ENCODE measurements at regions not wholly inside any gene's neighbourhood (a gene's known extent, or its start where the extent isn't known, plus 50 kb on each side); places are given as distances from the start of the nearest gene placed in this dataset.
A peak's percentile ranks its signal among the peaks of the same experiment; 100 is the strongest.

DNA sequence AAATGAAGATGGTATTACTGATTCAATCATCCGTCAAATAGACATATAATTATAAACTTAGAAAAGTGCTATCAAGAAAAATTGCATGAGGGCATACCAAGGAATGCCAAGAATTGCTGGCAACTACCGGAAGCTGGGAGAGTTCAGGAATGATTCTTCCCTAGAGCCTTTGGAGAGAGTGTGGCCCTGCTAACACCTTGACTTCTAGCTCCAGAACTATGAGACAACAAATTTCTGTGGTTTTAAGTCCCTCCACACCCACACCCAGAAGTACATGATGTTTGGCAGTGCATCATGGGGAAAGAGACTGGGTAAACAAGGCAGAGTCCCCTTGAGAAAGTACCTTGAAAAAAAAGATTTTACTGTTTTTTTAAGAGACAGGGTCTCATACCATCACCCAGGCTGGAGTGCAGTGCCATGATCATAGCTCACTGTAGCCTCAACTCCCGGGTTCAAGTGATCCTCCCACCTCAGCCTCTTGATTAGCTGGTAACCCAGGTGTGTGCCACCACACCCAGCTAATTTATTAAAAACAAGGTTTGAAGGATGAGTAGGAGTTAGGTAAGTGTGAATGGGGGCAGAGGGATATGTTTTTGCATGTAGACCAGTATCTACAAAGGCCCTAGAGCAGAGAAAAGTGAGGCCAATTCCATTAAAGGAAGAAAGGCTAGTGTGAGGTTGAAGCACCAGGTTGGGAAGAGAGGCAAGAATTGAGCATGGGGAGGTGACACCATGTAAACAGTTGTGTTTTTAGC, 53.1 kb downstream of the GSX2 start:
- Histone ChIP-seq H3K4me1 (ENCODE audit: control insufficient read depth in 2 of 2, insufficient read depth in 1 of 2, low read depth in 1 of 2, low read length in 2 of 2) (no peaks in the 10 kb centered on the region), H3K36me3 (replicated peaks in 1 of 2; ENCODE audit: control insufficient read depth in 2 of 2, insufficient read depth in 2 of 2, low read length in 2 of 2) (no peaks in the 10 kb centered on the region), H3K4me2 (ENCODE audit: insufficient read depth, low read length, poor library complexity, severe bottlenecking) (no peak overlapping the region), H3K23ac (ENCODE audit: low read depth, low read length, poor library complexity) (no peak overlapping the region), H3K9ac (ENCODE audit: low read depth, low read length, poor library complexity) (no peak overlapping the region), H2BK5ac (ENCODE audit: low read length) (no peak overlapping the region), H3K18ac (ENCODE audit: low read length) (no peak overlapping the region), H4K8ac (ENCODE audit: low read depth, low read length) (no peak overlapping the region), H3K27ac (replicated peaks; ENCODE audit: low read length) (no peak overlapping the region), H3K27me3 (ENCODE audit: control insufficient read depth in 3 of 3, insufficient read depth in 3 of 3, low read depth in 1 of 3, low read length in 3 of 3) (peaks cover 0 to 2% (median 0%) of the 10 kb centered on the region in 3 experiments), H2AFZ (ENCODE audit: low read length) (no peak overlapping the region), H4K91ac (ENCODE audit: low read depth, low read length, poor library complexity) (no peak overlapping the region), H3K79me1 (ENCODE audit: low read depth, low read length) (no peaks in the 10 kb centered on the region), H2BK120ac (ENCODE audit: low read depth, low read length) (no peak overlapping the region), H3K4ac (ENCODE audit: low read length) (no peak overlapping the region), H2BK12ac (ENCODE audit: low read length) (no peak overlapping the region), H3K9me3 (replicated peaks in 1 of 2; ENCODE audit: control insufficient read depth in 2 of 2, insufficient read depth in 1 of 2, low read depth in 1 of 2, low read length in 2 of 2) (peaks cover 0 to 2% of the 10 kb centered on the region in 2 donors), H2BK15ac (ENCODE audit: low read length) (no peak overlapping the region), H3K14ac (ENCODE audit: low read length) (no peak overlapping the region), H2AK5ac (ENCODE audit: low read depth, low read length) (no peak overlapping the region), H3K4me3 (ENCODE audit: low read length in 2 of 2) (no peak overlapping the region)
- WGBS, 2 donors (ENCODE audit: extremely low coverage in 2 of 2, insufficient read length in 2 of 2, insufficient replicate concordance in 1 of 2): no CpG with 5 or more reads among the region's 3 CpGs
- DNase-seq (ENCODE audit: low spot score): no peak

DNA sequence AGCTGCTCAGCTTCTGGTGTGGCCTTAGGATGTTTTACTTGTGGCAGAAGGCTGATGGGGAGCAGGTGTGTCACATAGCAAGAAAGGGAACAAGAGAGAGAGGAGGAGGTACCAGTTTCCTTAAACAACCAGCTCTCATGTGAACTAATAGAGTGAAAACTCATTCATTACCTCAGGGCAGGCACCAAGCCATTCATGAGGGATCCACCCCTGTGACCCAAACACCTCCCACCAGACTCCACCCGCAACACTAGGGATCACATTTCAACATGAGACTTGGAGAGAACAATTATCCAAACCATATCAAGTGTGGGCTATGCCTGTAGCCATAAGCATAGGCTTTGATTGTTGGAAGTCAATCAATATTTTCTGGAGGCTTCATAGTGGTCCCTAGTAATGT, 56.0 kb downstream of the GSX2 start:
- H3K4me1 ChIP-seq (ENCODE audit: control insufficient read depth in 2 of 2, insufficient read depth in 1 of 2, low read depth in 1 of 2, low read length in 2 of 2): no peaks in the 10 kb centered on the region
- H3K27ac ChIP-seq (replicated peaks; ENCODE audit: low read length): no peak overlapping the region
- H2AFZ ChIP-seq (ENCODE audit: low read length): no peak overlapping the region
- no peak overlapping the region for H2BK5ac ChIP-seq (ENCODE audit: low read length)
- no peak overlapping the region for H3K14ac ChIP-seq (ENCODE audit: low read length)
- peak overlapping the region; percentile 1 for H2BK12ac ChIP-seq (ENCODE audit: low read length)
- DNase-seq (ENCODE audit: low spot score): no peak
- H3K36me3 ChIP-seq (replicated peaks in 1 of 2; ENCODE audit: control insufficient read depth in 2 of 2, insufficient read depth in 2 of 2, low read length in 2 of 2): no peaks in the 10 kb centered on the region
- WGBS, 2 donors (ENCODE audit: extremely low coverage in 2 of 2, insufficient read length in 2 of 2, insufficient replicate concordance in 1 of 2): no CpG with 5 or more reads among the region's 1 CpG
- no peak overlapping the region for H4K91ac ChIP-seq (ENCODE audit: low read depth, low read length, poor library complexity)
- peaks cover 0 to 2% of the 10 kb centered on the region in 2 donors for H3K9me3 ChIP-seq (replicated peaks in 1 of 2; ENCODE audit: control insufficient read depth in 2 of 2, insufficient read depth in 1 of 2, low read depth in 1 of 2, low read length in 2 of 2)
- no peak overlapping the region for H2AK5ac ChIP-seq (ENCODE audit: low read depth, low read length)
- H3K23ac ChIP-seq (ENCODE audit: low read depth, low read length, poor library complexity): no peak overlapping the region
- no peak overlapping the region for H2BK120ac ChIP-seq (ENCODE audit: low read depth, low read length)
- no peak overlapping the region for H4K8ac ChIP-seq (ENCODE audit: low read depth, low read length)
- no peaks in the 10 kb centered on the region for H3K79me1 ChIP-seq (ENCODE audit: low read depth, low read length)
- no peak overlapping the region for H3K4me3 ChIP-seq (ENCODE audit: low read length in 2 of 2)
- H3K27me3 ChIP-seq (ENCODE audit: control insufficient read depth in 3 of 3, insufficient read depth in 3 of 3, low read depth in 1 of 3, low read length in 3 of 3): peaks cover 0 to 2% (median 0%) of the 10 kb centered on the region in 3 experiments
- H3K18ac ChIP-seq (ENCODE audit: low read length): no peak overlapping the region
- no peak overlapping the region for H2BK15ac ChIP-seq (ENCODE audit: low read length)
- no peak overlapping the region for H3K4ac ChIP-seq (ENCODE audit: low read length)
- H3K9ac ChIP-seq (ENCODE audit: low read depth, low read length, poor library complexity): no peak overlapping the region
- H3K4me2 ChIP-seq (ENCODE audit: insufficient read depth, low read length, poor library complexity, severe bottlenecking): no peak overlapping the region

DNA sequence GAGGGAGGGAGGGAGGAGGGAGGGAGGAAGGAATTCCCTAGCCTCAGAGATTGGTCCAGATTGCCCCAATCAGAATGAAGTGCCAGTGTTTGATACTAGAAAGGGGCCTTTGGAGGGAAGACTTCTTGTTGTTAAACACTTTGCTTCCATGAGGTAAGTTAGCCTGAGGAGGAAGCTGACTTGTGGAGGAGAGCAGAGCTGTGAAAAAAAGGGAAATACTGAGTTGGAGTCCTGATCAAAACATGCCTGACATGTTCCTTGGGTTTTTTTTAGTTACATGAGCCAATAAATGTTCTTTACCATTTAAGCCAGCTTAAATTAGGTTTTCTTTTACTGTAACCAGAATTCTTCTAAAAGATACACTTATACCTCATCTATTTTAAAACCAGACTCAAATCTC, 57.6 kb downstream of the GSX2 start:
- Histone ChIP-seq H3K4me1 (ENCODE audit: control insufficient read depth in 2 of 2, insufficient read depth in 1 of 2, low read depth in 1 of 2, low read length in 2 of 2) (no peaks in the 10 kb centered on the region), H3K9me3 (replicated peaks in 1 of 2; ENCODE audit: control insufficient read depth in 2 of 2, insufficient read depth in 1 of 2, low read depth in 1 of 2, low read length in 2 of 2) (peaks cover 0 to 5% of the 10 kb centered on the region in 2 donors), H3K4me3 (ENCODE audit: low read length in 2 of 2) (no peak overlapping the region), H3K36me3 (replicated peaks in 1 of 2; ENCODE audit: control insufficient read depth in 2 of 2, insufficient read depth in 2 of 2, low read length in 2 of 2) (no peaks in the 10 kb centered on the region), H2AFZ (ENCODE audit: low read length) (no peak overlapping the region), H3K27ac (replicated peaks; ENCODE audit: low read length) (no peak overlapping the region), H2AK5ac (ENCODE audit: low read depth, low read length) (no peak overlapping the region), H3K23ac (ENCODE audit: low read depth, low read length, poor library complexity) (no peak overlapping the region), H3K79me1 (ENCODE audit: low read depth, low read length) (no peaks in the 10 kb centered on the region), H3K18ac (ENCODE audit: low read length) (no peak overlapping the region), H4K8ac (ENCODE audit: low read depth, low read length) (no peak overlapping the region), H2BK120ac (ENCODE audit: low read depth, low read length) (no peak overlapping the region), H2BK5ac (ENCODE audit: low read length) (no peak overlapping the region), H2BK15ac (ENCODE audit: low read length) (no peak overlapping the region), H4K91ac (ENCODE audit: low read depth, low read length, poor library complexity) (no peak overlapping the region), H2BK12ac (ENCODE audit: low read length) (no peak overlapping the region), H3K4me2 (ENCODE audit: insufficient read depth, low read length, poor library complexity, severe bottlenecking) (no peak overlapping the region), H3K9ac (ENCODE audit: low read depth, low read length, poor library complexity) (no peak overlapping the region), H3K14ac (ENCODE audit: low read length) (no peak overlapping the region), H3K27me3 (ENCODE audit: control insufficient read depth in 3 of 3, insufficient read depth in 3 of 3, low read depth in 1 of 3, low read length in 3 of 3) (peaks cover 0 to 2% (median 0%) of the 10 kb centered on the region in 3 experiments), H3K4ac (ENCODE audit: low read length) (no peak overlapping the region)
- DNase-seq (ENCODE audit: low spot score): no peak

DNA sequence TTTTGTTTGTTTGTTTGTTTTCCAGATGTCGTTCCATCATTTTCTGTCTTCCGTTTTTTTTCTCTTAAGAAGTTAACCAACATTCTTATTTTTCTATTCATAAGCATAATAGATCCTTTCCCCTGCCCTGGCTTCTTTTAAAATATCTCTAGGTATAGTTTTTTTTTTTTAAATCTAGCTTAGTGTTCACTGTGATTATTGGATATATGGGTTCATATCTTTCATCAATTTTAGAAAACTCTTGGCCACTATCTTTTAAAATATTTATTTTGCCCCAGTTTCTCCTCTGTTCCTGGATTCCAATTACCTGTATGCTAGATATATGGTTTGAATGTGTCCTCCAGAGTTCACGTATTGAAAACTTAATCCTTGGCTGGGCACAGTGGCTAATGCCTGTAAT, 59.6 kb downstream of the GSX2 start:
- no peak overlapping the region for H2BK120ac ChIP-seq (ENCODE audit: low read depth, low read length)
- H3K4me2 ChIP-seq (ENCODE audit: insufficient read depth, low read length, poor library complexity, severe bottlenecking): no peak overlapping the region
- H3K14ac ChIP-seq (ENCODE audit: low read length): no peak overlapping the region
- H3K36me3 ChIP-seq (replicated peaks in 1 of 2; ENCODE audit: control insufficient read depth in 2 of 2, insufficient read depth in 2 of 2, low read length in 2 of 2): no peaks in the 10 kb centered on the region
- no peak for DNase-seq (ENCODE audit: low spot score)
- no peak overlapping the region for H3K4me3 ChIP-seq (ENCODE audit: low read length in 2 of 2)
- H4K91ac ChIP-seq (ENCODE audit: low read depth, low read length, poor library complexity): no peak overlapping the region
- H4K8ac ChIP-seq (ENCODE audit: low read depth, low read length): no peak overlapping the region
- H3K9me3 ChIP-seq (replicated peaks in 1 of 2; ENCODE audit: control insufficient read depth in 2 of 2, insufficient read depth in 1 of 2, low read depth in 1 of 2, low read length in 2 of 2): peaks cover 0 to 5% of the 10 kb centered on the region in 2 donors
- no peak overlapping the region for H2BK5ac ChIP-seq (ENCODE audit: low read length)
- H2AK5ac ChIP-seq (ENCODE audit: low read depth, low read length): no peak overlapping the region
- no peaks in the 10 kb centered on the region for H3K27me3 ChIP-seq (ENCODE audit: control insufficient read depth in 3 of 3, insufficient read depth in 3 of 3, low read depth in 1 of 3, low read length in 3 of 3)
- H3K18ac ChIP-seq (ENCODE audit: low read length): no peak overlapping the region
- no peak overlapping the region for H2BK12ac ChIP-seq (ENCODE audit: low read length)
- H2AFZ ChIP-seq (ENCODE audit: low read length): no peak overlapping the region
- H3K27ac ChIP-seq (replicated peaks; ENCODE audit: low read length): no peak overlapping the region
- no peak overlapping the region for H3K23ac ChIP-seq (ENCODE audit: low read depth, low read length, poor library complexity)
- H3K79me1 ChIP-seq (ENCODE audit: low read depth, low read length): no peaks in the 10 kb centered on the region
- no peak overlapping the region for H3K9ac ChIP-seq (ENCODE audit: low read depth, low read length, poor library complexity)
- no peak overlapping the region for H2BK15ac ChIP-seq (ENCODE audit: low read length)
- no peaks in the 10 kb centered on the region for H3K4me1 ChIP-seq (ENCODE audit: control insufficient read depth in 2 of 2, insufficient read depth in 1 of 2, low read depth in 1 of 2, low read length in 2 of 2)
- H3K4ac ChIP-seq (ENCODE audit: low read length): no peak overlapping the region
- no CpG with 5 or more reads among the region's 3 CpGs for WGBS, 2 donors (ENCODE audit: extremely low coverage in 2 of 2, insufficient read length in 2 of 2, insufficient replicate concordance in 1 of 2)
